Nephron progenitor cell (in vitro differentiated cells): ENCODE measurements at regions not wholly inside any gene's neighbourhood (a gene's known extent, or its start where the extent isn't known, plus 50 kb on each side); places are given as distances from the start of the nearest gene placed in this dataset.

Experiments
- DNase-seq: peaks from one replicate; pipeline ENCODE4 v3.0.0; 2021
- H3K27ac Mint-ChIP-seq: 2 replicates; pipeline ENCODE4 v1.8.0; 2021; ENCODE audit warnings: mild to moderate bottlenecking, moderate library complexity, mixed read lengths
- H3K27me3 Mint-ChIP-seq: 2 replicates; pipeline ENCODE4 v1.8.0; 2021; ENCODE audit warnings: mild to moderate bottlenecking, low read depth, mixed read lengths; ENCODE audit not compliant: poor library complexity
- H3K36me3 Mint-ChIP-seq: 2 replicates; pipeline ENCODE4 v1.8.0; 2021; ENCODE audit warnings: low read depth, mixed read lengths
- H3K4me1 Mint-ChIP-seq: 2 replicates; pipeline ENCODE4 v1.8.0; 2021; ENCODE audit warnings: mixed read lengths
- H3K4me3 Mint-ChIP-seq: 2 replicates; pipeline ENCODE4 v1.8.0; 2021; ENCODE audit warnings: mild to moderate bottlenecking, moderate library complexity, mixed read lengths
- H3K9me3 Mint-ChIP-seq: 2 replicates; pipeline ENCODE4 v1.8.0; 2021; ENCODE audit warnings: mild to moderate bottlenecking, moderate library complexity, mixed read lengths
- TF ChIP-seq, protein P1 (sequence below): fragments of 200-600 bp; sonication (generic); IDR thresholded peaks from 2 replicates; pipeline ENCODE4 v1.5.0; 2021; ENCODE audit warnings: antibody characterized with exemption

DNA sequence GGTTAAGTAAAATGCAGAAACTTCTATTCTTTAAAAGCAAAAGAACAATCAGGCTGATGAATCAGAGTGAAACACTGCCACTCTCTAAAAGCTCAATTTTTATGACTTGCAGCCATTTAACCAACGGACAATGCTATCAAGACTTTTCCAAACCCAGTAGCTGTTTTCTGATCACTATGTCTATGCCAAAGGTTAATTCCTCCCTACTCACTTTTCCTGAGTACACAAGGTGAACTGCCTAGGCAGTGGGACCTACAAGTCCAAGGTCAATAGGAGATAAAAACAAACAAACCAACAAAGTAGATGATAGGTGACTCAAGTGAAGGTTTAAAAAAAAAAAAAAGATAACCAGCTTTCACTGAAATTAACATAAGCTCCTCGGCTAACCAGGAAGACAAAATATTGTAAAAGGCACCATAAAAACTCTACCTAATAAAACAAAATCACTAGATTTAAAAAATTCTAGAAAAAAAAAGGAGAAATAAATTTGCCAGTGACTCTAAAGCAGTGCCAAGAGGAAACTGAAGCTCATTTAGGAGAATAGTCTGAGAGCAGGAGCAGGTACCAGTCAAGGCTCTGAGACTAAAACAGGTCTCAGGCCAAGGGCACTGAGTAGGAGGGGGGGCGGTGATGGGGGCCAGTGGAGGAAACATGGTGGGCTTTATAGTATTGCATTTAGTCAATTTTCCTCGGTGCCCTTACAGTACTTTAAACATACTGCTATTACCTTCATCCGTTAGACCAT is 134.1 kb upstream of the DLGAP1 start:
- no peak overlapping the region for H3K27ac Mint-ChIP-seq
- TF ChIP-seq, protein P1, sequence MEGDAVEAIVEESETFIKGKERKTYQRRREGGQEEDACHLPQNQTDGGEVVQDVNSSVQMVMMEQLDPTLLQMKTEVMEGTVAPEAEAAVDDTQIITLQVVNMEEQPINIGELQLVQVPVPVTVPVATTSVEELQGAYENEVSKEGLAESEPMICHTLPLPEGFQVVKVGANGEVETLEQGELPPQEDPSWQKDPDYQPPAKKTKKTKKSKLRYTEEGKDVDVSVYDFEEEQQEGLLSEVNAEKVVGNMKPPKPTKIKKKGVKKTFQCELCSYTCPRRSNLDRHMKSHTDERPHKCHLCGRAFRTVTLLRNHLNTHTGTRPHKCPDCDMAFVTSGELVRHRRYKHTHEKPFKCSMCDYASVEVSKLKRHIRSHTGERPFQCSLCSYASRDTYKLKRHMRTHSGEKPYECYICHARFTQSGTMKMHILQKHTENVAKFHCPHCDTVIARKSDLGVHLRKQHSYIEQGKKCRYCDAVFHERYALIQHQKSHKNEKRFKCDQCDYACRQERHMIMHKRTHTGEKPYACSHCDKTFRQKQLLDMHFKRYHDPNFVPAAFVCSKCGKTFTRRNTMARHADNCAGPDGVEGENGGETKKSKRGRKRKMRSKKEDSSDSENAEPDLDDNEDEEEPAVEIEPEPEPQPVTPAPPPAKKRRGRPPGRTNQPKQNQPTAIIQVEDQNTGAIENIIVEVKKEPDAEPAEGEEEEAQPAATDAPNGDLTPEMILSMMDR = no peak
- peaks cover 7% of the 10 kb centered on the region for H3K27me3 Mint-ChIP-seq
- no peaks in the 10 kb centered on the region for H3K36me3 Mint-ChIP-seq
- H3K4me3 Mint-ChIP-seq = no peak overlapping the region
- peaks cover 2% of the 10 kb centered on the region for H3K9me3 Mint-ChIP-seq
- peaks cover 6% of the 10 kb centered on the region for H3K4me1 Mint-ChIP-seq
- no peak for DNase-seq

DNA sequence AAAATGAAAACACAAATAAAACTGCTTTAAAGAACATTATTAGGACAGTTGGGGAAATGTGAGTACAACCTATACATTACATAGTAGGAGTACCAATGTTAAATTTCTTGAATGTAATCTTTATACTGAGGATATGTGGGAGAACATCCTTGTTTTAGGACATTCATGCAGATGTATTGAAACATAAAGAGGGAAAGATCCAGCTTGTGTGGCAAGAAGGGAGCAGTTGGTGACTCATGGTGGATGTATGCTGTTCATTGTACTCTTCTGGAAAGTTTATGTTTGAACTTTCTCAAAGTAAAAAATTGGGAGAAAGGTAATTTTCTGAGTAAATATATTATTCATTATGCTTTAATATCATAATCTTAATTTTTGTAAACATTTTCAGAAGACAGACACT is 132.1 kb upstream of the DLGAP1 start:
- Mint-ChIP-seq H3K4me3 (no peak overlapping the region), H3K36me3 (no peaks in the 10 kb centered on the region), H3K4me1 (peaks cover 6% of the 10 kb centered on the region), H3K27ac (no peak overlapping the region), H3K9me3 (peaks cover 7% of the 10 kb centered on the region), H3K27me3 (peaks cover 7% of the 10 kb centered on the region)
- no peak for DNase-seq
- TF ChIP-seq, protein P1 = no peak

DNA sequence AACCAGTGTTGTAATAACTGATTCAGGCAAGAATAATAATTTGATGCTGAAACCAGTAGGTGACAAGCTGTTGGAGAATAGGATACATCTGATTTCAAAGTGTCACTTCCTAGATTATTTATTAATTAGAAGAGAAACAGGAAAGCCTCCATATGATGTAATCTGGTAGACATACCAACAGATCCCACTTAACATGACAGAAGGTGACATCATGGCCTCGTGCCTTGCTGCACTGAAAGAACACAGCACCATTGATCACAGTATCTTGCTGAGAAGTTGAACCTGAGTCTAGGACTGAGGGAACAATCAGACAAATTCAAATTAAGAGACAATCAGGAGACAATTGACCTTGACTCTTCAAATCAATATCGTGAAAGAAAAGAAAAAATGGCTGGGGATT is 131.6 kb upstream of the DLGAP1 start:
- Mint-ChIP-seq H3K27me3 (peaks cover 7% of the 10 kb centered on the region), H3K27ac (no peak overlapping the region)

DNA sequence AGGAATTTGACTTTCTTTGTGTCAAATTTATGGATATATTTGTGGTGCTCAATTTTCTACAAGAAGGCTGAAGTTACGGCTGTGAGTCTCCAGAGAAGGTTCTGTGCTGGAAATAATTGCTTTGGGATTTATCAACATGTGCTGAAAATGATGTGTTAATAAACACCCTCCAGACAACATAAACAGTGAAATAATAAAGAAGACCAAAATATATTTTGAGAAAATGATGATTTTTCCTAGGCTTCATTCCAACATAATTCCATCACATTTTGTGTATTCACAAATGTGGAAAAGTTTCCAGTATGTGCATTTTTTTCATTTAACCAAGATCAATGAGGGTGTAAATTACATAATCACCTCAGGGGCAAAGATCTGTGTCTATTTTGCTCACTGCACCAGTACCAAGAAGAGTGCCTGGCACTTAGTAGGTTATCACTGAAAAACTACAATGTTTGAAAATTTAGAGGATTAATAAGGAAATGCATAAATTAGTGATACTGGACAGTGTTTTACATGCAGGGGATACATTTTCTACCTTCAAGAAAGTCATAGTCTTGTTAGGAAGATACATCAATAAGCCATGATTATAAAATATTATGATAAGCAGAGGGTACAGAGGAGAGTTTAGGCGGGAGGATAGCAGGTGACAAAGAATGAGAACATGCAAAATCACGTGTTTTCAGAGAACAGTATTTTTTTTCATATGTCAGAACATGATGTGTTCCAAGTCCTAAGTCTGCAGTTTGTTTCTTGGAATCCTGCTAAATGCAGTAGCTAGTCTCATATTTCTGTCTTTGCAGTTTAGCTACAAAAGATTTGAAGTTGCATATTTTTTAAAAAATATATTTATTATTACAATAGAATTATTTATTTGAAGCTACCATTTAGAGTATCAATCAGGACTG is 127.6 kb upstream of the DLGAP1 start:
- H3K27me3 Mint-ChIP-seq = peaks cover 4% of the 10 kb centered on the region
- no peak for DNase-seq
- H3K36me3 Mint-ChIP-seq = peaks cover 6% of the 10 kb centered on the region
- TF ChIP-seq, protein P1 = no peak
- peaks cover 20% of the 10 kb centered on the region for H3K9me3 Mint-ChIP-seq
- no peaks in the 10 kb centered on the region for H3K4me1 Mint-ChIP-seq
- no peak overlapping the region for H3K4me3 Mint-ChIP-seq
- H3K27ac Mint-ChIP-seq = no peak overlapping the region

More for the DNA sequence above, 131.6 kb upstream of the DLGAP1 start:
- TF ChIP-seq, protein P1 = no peak
- Mint-ChIP-seq H3K36me3 (no peaks in the 10 kb centered on the region), H3K9me3 (peaks cover 7% of the 10 kb centered on the region), H3K4me3 (no peak overlapping the region), H3K4me1 (peaks cover 6% of the 10 kb centered on the region)
- DNase-seq = no peak

DNA sequence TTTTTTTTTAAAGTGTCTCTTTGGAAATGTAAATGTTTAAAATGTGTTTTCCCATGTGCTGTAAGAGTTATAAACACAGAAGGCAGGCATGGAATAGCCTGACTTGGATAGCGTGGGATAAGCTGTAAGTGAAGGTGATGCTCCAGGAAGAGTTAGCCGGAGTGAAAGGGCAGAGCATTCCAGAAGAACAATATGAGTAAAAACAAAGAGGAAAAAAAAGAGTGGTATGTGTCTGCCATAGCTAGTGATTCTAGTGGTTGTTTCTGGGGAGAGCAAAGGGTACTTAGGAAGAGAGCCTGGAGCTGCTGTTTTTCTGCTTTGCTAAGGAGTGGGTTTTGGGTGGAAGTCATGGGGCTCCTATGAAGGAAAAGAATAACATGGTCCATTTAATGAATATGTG is 126.9 kb upstream of the DLGAP1 start:
- Mint-ChIP-seq H3K27me3 (peaks cover 4% of the 10 kb centered on the region), H3K36me3 (peaks cover 13% of the 10 kb centered on the region), H3K9me3 (peaks cover 27% of the 10 kb centered on the region), H3K27ac (no peak overlapping the region), H3K4me1 (no peaks in the 10 kb centered on the region), H3K4me3 (no peak overlapping the region)
- no peak for DNase-seq
- TF ChIP-seq, protein P1 = no peak
